ENCODE measurements at regions not wholly inside any gene's neighbourhood (a gene's known extent, or its start where the extent isn't known, plus 50 kb on each side); places are given as distances from the start of the nearest gene placed in this dataset.

- ChIA-PET CTCF (no interaction called here), POLR2A (no interaction called here)
- no peak for TF ChIP-seq CTCF (IDR thresholded peaks at IDR 0.05; ENCODE audit: low read depth, low read length)
- Histone ChIP-seq H3K27ac (ENCODE audit: low read depth, low read length) (no peak overlapping the region), H3K9me3 (ENCODE audit: control insufficient read depth, insufficient read depth, low read length) (no peaks in the 10 kb centered on the region), H3K4me3 (ENCODE audit: low read depth, low read length) (no peak overlapping the region), H3K27me3 (ENCODE audit: control insufficient read depth, insufficient read depth, low read length) (no peaks in the 10 kb centered on the region)
- DNase-seq (ENCODE audit: low read depth, low spot score): no peak
These were observed 747.2 kb downstream of the SATB2 start for GRCh38 chr2:198710562-198710961.

GRCh38 chr2:198706476-198707082, 751.2 kb downstream of the SATB2 start:
- Histone ChIP-seq H3K27me3 (ENCODE audit: control insufficient read depth, insufficient read depth, low read length) (no peaks in the 10 kb centered on the region), H3K4me3 (ENCODE audit: low read depth, low read length) (no peak overlapping the region), H3K27ac (ENCODE audit: low read depth, low read length) (no peak overlapping the region), H3K9me3 (ENCODE audit: control insufficient read depth, insufficient read depth, low read length) (no peaks in the 10 kb centered on the region)
- CTCF ChIA-PET: no interaction called here
- no peak for TF ChIP-seq CTCF (IDR thresholded peaks at IDR 0.05; ENCODE audit: low read depth, low read length)
- peak; percentile 1 for DNase-seq (ENCODE audit: low read depth, low spot score)
- POLR2A ChIA-PET: no interaction called here

DNA sequence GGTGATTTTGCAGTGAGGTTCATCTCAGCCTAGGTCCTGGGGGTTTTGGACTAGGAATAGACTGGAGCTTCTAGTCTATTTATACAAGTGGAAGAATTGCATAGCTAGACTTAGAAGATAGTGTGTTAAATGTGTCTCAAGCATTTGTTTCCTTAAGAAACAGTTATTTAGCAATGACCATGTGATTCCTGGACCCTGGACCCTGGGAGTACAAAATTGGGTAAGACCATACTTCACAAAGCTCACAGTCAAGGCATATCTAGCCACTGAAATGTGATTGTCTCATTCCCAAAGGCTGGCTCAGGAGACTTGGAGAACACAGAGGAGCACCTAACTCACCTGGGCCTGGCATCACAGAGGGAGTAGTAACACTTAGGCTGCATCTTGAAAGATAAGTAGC, 754.5 kb downstream of the SATB2 start:
- H3K27me3 ChIP-seq (ENCODE audit: control insufficient read depth, insufficient read depth, low read length): no peaks in the 10 kb centered on the region
- H3K4me3 ChIP-seq (ENCODE audit: low read depth, low read length): no peak overlapping the region
- ChIA-PET POLR2A (interaction anchor here (0.5 kb wide), 1 partner anchor 1156 kb away, joined by 4 read pairs; no protein-coding TSS in a partner anchor), CTCF (no interaction called here)
- DNase-seq (ENCODE audit: low read depth, low spot score): no peak
- H3K27ac ChIP-seq (ENCODE audit: low read depth, low read length): no peak overlapping the region
- TF ChIP-seq CTCF (IDR thresholded peaks at IDR 0.05; ENCODE audit: low read depth, low read length): no peak
- H3K9me3 ChIP-seq (ENCODE audit: control insufficient read depth, insufficient read depth, low read length): no peaks in the 10 kb centered on the region

- no peak for DNase-seq (ENCODE audit: low read depth, low spot score)
- Histone ChIP-seq H3K9me3 (ENCODE audit: control insufficient read depth, insufficient read depth, low read length) (no peaks in the 10 kb centered on the region), H3K27ac (ENCODE audit: low read depth, low read length) (no peak overlapping the region), H3K27me3 (ENCODE audit: control insufficient read depth, insufficient read depth, low read length) (no peaks in the 10 kb centered on the region), H3K4me3 (ENCODE audit: low read depth, low read length) (no peak overlapping the region)
- POLR2A ChIA-PET: interaction anchor here (0.5 kb wide), 1 partner anchor 1156 kb away, joined by 4 read pairs; no protein-coding TSS in a partner anchor
- no peak for TF ChIP-seq CTCF (IDR thresholded peaks at IDR 0.05; ENCODE audit: low read depth, low read length)
- CTCF ChIA-PET: no interaction called here
These were observed 754.9 kb downstream of the SATB2 start for GRCh38 chr2:198702796-198703195.

DNA sequence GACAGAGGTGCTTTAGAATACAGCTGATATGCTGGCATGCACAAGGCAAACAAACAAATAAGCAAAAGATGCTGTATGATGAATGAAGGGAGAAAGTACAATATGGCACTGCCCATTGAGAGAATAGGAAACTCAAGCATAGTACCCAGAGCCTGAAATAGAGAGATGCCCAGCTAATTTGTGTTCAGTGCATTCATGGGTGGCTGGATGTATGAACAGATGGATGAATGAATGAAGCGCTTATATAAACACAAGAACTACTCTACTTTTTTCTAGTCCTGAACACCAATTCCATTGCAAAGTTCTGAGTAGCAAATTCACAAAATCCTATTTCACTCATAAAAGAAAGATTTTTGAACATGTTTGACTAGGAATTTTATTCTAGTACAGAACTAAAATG, 756.3 kb downstream of the SATB2 start:
- ChIA-PET CTCF (no interaction called here), POLR2A (no interaction called here)
- no peak for TF ChIP-seq CTCF (IDR thresholded peaks at IDR 0.05; ENCODE audit: low read depth, low read length)
- Histone ChIP-seq H3K4me3 (ENCODE audit: low read depth, low read length) (no peak overlapping the region), H3K27me3 (ENCODE audit: control insufficient read depth, insufficient read depth, low read length) (no peaks in the 10 kb centered on the region), H3K27ac (ENCODE audit: low read depth, low read length) (no peak overlapping the region), H3K9me3 (ENCODE audit: control insufficient read depth, insufficient read depth, low read length) (no peaks in the 10 kb centered on the region)
- no peak for DNase-seq (ENCODE audit: low read depth, low spot score)

Measured in AG04450 (cell line).